Hematopoietic multipotent progenitor cell treated with erythropoietin and hydrocortisone succinate and interleukin-3 and kit ligand, for 17 days (in vitro differentiated cells): ENCODE measurements at regions not wholly inside any gene's neighbourhood (a gene's known extent, or its start where the extent isn't known, plus 50 kb on each side); places are given as distances from the start of the nearest gene placed in this dataset.
"Not testable (repeated sequence)": the region's sequence is repeated elsewhere in the genome, so short reads cannot be mapped to it uniquely, and the experiment has no call there.

Experiments
- DNase-seq: peaks from one replicate; pipeline ENCODE4 v3.0.0-alpha.2; 2015; ENCODE audit warnings: low spot score

DNA sequence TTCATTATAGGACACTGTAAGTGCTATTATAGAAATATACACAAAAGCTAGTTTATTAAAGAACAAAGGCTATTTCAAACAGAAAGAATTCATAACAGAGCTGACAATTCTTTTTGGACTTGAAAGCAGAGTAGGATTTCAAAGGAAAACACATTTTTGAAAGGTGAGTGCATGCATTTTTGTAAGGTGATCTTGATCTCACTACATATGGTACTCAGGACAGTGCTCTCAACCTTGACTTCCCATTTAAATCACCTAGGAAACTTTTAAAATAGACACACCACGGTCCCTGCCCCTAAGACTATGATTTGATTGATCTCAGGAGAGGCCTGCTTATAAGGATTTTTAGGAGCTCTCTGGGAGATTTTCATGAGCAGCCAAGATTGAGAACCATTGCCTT is 1362.0 kb downstream of the CDH8 start:
- no peak for DNase-seq

DNA sequence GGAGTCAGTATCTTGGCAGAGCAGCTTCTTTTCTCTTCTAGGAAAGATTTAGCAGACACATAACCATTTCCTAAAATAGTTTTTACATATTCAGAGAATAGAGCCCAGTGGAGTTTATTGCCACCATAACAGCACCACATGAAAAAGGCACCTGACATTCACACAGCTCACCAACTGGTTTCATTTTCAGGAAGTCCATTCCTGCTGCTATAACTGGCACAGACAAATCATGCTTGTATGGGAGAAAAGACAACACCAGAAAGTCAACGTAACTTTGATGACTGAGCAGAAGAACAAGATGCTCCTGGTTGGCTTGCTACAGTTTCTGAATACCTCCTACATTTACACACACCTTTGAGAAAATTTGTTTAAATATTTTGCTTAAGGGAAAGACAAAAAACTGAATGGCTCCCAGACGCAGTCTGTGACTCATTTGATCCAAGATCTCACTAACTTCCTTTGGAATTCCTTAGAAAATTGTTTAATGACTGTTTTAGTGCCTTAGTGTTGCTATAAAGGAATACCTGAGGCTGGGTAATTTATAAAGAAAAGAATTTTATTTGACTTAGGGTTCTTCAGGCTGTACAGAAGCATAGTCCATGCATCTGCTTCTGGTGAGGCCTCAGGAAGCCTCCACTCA is 1380.6 kb downstream of the CDH8 start:
- no peak for DNase-seq

DNA sequence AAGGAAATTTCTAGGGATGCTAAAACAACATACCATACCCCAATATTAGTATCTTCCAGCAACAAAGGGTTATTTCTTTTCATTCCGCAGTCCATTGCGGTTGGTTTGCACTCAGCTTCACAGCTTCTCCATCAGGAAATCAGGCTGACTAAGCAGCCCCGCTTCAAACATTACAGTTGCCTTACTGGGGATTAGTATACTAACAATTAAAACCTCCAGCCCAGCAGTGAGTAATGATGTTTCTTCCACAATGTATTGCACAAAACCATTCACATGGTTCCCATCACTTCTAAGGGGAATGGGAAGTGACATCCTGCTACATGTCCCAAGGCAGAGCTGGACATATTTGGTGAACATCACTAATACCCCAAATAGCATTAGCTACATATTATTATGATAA is 1384.9 kb downstream of the CDH8 start:
- no peak for DNase-seq

DNA sequence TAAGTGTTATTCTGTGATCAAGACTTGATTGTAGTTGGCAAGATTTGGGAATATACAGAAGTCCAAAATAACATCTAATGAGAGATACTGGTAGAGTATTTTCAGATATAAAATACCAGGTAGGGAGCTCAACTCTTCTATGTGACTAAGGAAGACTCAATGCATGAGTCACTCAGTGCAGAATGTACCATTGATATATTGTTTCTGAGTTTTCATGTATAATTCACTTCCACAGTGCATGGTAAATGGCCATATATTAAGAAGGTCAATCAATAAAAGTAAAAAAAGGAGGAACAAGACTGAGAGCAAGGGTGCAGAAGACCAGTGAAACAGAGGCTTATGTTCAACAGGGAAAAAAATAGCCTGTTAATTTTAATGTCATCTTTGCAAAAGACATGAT is 1387.9 kb downstream of the CDH8 start:
- DNase-seq, result no peak

DNA sequence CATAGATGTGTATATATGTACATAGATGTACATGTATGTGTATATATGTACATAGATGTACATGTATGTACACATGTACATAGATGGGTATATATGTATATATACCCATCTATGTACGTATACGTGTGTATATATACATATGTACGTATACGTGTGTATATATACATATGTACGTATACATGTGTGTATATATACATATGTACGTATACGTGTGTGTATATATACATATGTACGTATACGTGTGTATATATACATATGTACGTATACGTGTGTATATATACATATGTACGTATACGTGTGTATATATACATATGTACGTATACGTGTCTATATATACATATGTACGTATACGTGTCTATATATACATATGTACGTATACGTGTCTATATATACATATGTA is 1388.8 kb downstream of the CDH8 start:
- not testable (repeated sequence) for DNase-seq

DNA sequence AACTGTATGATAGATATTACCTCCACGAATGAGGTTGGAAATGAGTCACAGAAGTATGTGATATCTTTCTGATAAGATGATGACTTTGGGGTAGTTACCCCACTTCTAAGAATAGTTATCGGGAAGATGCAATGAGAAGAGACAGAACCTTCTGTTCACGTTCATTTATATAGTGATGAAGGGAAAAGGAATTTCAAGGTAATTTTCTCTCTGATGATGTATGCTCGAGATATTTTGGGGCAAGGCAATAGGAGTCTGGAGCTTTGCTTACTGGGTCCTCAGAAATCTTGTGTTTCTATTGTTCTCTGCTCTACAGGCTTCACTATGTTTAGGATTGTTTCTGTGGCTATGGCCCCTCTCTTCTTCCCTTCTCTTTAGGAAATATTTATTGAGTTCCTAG is 1389.6 kb downstream of the CDH8 start:
- no peak for DNase-seq

DNA sequence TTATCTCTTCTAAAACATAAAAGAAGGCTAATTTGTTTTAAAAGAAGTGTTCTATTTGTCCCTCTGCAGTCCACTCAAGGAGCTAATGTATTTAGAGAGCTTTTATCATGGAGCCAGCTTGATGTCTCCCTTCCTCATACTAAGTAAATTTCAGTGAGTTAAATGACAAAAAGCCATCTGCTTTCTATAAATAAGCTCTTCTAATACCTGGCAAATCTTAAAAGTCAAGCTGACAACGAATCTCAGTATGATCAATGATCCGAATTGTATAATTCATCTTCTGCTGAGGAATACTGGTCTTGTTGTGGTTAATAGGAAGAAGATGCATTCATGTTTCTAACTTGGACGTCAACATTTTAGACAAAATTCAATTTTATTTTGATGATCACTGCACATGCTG is 1390.7 kb downstream of the CDH8 start:
- no peak for DNase-seq

DNA sequence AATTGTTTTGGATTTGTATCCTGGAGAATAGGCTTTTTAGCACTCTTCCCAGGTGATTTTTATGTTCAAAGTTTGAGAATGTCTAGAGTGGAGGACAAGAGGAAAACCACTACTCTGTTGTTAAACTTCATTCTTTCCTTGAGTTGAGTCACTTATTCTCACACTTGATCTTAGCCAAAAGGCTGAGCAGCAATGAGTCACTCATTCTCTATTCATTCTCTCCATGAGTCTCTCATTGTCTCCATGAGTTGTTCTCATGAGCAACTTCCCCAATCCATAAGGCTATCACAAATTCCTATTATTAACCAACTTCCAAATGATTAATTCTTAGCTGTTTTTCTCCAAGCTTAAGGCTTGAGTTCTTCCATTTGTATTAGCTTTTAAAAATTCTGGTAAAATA is 1393.3 kb downstream of the CDH8 start:
- no peak for DNase-seq

DNA sequence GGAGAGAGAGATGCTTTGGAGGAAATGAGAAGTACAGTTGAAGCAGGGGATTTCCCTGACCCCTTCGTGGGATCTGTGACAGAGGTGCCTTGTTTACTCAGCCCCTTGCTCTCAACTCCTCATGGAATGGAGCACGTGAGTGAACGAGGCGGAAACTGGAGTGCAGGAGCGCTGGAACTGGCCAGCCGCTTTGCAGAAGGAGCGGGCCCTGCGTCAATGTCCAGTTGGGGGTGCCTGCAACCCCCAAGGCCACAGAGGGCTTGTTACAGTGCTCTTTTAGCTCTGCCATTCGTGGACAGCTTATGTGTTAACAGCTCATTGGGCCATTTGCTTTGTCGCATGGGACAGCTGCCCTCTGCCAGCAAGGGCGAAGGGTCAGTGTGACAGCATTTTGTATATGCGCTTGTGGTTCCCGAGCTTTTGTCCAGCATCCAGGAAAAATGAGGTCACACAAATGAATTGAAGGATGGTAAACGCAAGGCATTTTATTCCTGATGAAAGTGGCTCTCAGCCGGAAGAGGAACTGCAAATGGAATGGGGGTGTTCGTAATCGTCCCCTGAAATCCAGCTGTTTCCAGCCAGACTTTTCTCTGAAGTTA is 1395.1 kb downstream of the CDH8 start:
- no peak for DNase-seq

DNA sequence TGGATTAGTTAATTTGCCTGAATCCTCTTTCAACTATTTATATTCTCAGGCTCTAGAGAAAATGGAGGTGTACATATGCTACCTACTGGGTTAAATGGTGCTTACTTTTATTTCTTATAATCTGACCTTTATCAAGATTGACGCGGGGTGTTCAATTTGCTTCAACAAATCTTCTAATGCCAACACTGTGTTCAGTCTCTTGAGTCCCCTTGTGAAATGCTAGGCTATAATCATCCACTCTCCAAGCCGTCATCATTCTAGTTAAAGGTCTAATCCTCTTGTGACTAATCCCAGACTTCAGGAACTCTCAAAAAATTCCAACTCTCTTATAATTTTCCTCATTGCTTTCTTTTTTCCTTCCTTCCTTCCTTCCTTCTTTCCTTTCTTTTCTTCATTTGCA is 1396.2 kb downstream of the CDH8 start:
- DNase-seq, result no peak

DNA sequence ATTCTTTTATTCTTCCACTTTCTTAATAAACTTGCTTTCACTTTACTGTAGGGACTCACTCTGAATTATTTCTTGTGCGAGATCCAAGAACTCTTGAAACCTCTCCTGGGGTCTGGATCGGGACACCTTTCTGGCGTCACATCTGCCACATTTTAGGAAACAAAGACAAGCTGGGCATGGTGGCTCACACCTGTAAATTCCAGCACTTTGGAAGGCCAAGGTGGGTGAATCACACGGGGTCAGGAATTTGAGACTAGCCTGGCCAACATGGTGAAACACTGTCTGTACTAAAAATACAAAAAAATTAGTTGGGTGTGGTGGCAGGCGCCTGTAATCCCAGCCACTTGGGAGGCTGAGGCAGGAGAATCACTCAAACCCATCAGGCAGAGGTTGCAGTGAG is 1399.6 kb downstream of the CDH8 start:
- not testable (repeated sequence) for DNase-seq

DNA sequence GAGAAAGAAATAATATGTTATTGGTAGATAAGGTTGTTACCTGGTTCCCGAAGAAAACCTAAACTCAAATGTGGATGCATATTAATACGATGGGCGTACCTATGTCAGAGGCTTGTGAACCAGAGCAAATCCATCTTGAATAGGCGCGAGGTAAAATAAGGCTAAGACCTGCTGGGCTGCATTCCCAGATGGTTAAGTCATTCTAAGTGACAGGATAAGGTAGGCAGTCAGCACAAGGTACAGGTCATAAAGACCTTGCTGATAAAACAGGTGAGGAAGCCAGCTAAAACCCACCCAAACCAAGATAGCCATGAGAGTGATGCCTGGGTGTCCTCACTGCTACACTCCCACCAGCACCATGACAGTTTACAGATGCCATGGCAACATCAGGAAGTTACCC is 1400.1 kb downstream of the CDH8 start:
- no peak for DNase-seq

DNA sequence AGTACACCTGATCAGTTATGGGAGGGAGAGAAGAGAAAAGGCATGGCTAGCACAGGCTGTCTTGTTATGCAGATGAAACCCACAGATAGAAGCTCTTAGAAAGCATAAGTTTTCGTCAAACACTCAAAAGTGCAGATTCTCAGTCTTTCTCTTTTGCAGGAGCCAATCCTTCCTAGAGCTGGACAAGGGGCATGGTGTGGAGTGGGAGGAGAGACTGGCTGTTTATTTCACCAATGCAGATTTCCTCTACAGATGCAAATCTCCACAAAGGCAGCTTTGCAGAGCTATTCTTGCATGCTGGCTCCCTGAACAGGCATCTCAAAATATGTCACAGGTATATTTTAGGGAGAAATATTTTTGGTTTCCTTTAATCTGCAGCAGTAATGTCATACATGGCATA is 1400.7 kb downstream of the CDH8 start:
- DNase-seq, result no peak

DNA sequence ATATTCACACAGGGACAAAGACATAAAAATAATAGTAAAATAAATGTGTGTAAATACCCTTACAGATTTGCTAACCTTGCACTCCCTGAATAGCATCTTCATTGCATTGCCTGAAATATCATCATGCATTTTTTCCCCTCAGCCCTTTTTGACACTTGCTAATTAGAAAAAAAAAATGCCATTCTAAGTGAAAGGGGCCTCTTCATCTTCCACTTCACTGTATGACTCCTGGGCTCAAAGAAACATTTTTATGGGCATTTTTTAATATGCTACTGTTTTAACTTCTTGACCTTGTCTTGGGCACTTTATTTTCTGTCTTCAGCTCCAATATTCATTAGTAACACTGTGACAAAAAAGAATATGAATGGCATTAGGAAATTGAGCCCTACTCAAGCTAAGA is 1424.4 kb downstream of the CDH8 start:
- DNase-seq, result no peak

DNA sequence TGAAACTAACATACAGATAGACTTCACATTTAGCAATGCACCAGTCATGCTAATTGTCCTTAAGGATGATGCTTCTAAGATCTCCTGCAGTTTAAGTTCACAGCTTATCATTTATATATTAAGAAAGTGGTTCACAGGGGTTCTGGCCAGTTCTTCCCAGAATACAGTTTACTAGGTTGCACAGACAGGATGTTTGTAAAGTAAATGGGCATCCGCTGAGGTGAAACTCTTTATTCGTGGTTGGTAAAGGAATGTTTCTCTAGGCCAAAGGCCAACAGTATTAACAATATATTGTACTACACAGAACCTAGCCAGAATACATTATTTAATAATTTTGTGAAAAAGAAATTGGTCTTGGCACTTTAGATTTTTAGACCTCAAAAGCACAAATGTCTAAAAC is 1427.3 kb downstream of the CDH8 start:
- no peak for DNase-seq

DNA sequence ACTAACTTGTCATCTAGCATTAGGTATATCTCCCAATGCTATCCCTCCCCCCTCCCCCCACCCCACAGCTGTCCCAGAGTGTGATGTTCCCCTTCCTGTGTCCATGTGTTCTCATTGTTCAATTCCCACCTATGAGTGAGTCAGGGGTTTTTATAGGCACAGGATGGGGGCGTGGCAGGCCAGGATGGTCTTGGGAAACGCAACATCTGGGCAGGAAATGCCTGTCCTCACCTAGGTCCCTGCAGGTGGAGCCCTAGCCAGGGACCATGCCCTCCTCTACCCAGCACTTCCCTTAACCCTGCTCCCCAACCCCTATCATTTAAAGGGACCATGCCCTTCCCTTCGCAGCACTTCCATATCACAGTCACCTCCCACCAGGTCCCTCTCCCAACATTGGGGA is 1430.6 kb downstream of the CDH8 start:
- DNase-seq, result not testable (repeated sequence)

DNA sequence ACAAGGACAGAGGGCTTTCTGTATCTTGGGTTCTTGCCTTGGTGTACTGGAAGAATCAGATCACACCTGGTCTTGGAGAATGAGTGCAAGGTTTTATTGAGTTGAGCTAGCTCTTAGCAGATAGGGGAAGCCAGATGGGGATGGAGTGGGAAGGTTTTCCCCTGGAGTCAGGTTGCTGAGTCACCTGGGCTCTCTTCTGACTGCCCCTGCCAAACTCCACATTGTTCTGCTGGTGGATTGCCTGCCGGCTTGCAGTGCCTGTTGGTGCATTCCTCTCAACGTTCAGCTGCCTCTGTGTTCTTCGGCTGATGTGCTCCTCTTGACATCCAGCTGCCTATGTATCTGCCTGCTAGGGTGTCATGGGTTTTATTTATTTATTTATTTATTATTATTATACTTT is 1431.1 kb downstream of the CDH8 start:
- DNase-seq, result no peak

DNA sequence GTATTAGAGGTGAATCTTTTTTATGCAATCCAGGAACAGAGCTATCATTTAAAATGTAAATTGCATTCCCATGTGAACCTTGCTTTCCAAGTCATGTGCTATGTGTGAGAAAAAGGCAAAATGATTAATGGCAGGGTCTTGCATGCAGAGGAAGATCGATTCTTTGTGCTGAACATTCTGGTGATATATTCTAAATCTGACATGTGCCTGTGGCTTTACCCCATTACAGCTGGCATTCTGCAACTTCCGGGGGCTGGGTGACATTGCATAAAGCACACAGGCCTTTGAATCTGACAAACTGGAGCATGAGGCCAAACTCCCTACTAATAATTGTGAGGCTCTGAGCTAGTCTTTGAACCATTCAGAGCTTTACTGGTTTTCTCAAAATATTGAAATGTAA is 1449.7 kb downstream of the CDH8 start:
- DNase-seq, result no peak

DNA sequence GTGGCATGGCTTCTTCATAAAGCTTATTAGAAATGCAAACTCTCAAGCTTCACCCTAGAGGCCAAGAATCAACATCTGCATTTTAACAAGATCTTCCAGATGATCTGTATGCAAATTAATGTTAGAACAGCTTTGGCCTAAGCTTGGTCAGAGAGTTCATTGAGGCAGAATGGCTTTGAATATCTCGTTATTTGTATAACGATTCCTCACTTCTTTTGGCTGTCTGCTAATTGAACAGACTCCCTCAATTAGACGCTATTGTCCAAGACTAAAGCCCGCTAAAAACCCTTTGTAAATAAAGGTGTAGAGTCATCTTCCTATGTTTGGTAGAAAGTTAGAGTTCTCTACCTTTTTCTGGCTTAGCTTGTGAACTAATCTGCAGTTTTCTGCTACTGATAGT is 1453.7 kb downstream of the CDH8 start:
- no peak for DNase-seq

DNA sequence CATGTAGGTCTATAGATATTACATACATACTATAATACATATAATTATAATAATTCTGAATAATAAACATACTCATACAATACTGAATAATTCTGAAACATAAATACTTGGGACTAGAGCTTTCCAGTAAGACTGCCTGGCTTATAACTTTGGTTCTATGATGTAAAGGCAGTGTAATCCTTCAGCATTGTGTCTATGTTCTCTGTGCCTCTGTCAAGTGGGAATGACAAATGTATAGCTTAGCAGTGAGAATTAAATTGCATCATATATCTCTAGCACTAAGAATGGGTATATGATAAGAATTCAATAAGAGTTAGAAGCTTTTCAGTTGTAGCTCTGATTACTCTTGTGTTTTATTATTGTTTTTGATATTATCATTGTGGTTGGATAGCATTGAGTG is 1469.3 kb downstream of the CDH8 start:
- no peak for DNase-seq

DNA sequence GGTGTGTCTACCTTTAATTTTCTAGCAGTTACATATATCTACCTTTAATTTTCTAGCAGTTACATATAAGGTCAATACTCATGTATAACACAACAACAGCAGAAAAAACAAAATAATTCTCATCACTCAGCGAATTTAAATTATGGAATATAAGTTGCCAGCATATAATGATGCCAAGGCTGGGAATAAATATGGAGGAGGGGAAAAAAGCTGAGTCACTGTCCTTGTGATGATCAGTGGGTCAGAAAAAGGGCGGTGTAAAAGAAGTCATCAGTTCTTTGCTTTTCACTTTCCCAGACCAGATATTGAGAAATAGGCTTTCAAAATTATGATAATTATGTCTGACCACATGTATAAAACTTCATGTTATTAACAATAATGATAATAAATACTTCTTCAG is 1471.7 kb downstream of the CDH8 start:
- no peak for DNase-seq

DNA sequence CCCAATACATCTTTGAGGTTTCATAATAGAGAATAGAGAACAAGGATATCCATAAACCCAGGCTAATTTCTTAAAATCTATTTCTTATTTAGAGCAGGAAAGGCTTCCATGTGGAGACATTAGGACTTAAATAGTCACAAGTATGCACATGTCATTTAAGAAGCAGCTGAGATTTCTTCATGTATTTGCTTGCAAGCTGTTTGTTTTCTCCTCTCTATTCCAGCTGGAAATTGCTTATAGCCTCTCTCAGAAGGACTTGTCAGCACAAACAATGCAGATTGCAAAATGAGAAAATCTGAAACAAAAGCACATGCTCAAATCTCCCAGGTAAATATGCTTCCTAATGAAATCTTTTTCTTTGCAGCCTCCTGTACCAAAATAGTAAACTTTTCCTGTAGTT is 1473.1 kb downstream of the CDH8 start:
- no peak for DNase-seq

DNA sequence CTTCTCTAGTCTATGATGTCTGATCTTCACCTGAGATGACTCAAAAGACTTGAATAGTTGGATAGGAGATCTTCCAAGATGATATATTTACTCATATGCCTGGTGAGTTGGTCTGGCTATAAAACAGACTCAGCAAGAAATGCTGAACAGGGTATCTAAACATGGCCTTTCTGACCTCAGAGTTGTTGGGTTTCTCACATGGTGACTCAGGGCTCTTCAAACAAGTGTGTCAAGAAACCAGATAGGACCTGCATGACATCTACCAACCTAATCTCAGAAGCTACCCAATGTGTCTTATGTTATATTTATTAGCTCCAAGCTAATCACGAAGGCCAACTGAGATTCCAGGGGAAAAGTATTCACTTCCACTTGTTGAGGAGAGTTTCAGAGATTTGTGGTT is 1477.3 kb downstream of the CDH8 start:
- no peak for DNase-seq

DNA sequence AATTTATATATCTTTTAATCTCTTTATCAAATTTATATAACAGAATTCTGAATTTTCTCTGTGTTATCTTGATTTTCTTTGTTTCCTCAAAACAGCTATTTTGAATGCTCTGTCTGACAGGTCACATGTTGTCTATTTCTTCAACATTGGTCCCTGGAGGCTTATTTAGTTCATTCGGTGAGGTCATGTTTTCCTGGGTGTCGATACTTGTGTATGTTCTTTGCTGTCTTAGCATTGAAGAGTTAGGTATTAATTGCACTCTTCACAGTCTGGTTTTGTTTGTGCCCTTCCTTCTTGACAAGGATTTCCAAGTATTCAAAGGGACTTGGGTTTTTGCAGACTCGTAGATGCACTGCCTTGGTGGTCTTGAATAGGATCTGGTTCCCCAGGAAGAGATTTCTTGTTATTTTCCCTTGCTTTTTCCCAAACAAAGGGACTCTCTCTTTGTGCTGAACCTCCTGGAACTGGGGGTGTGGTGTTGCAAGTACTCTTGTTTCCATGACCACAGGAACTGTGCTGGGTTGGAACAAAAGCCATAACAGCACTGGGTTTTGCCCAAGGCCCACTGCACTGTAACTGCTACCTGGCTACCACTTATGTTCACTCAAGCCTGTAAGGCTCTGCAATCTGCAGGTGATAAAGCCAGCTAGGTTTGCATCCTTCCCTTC is 1483.0 kb downstream of the CDH8 start:
- DNase-seq, result no peak
